K562 (cell line): ENCODE measurements at regions not wholly inside any gene's neighbourhood (a gene's known extent, or its start where the extent isn't known, plus 50 kb on each side); places are given as distances from the start of the nearest gene placed in this dataset.
A peak's percentile ranks its signal among the peaks of the same experiment; 100 is the strongest.

Source experiments
- ATAC-seq: fragments of 200-7000 bp; cut with Tn5 transposase; 3 replicates; pipeline ENCODE4 v1.9.1; 2020; ENCODE audit warnings: moderate library complexity
- BruUV-seq: library from RNA; stranded (reverse); fragments of 400-500 nt; replicated peaks from 2 replicates; lab custom pipeline; 2021; lab: Mats Ljungman, UMichigan
- CTCF ChIA-PET: fragments of 300-600 bp; formaldehyde crosslinking; extraction: SDS; loops from one replicate; lab custom pipeline; 2021; ENCODE audit warnings: low intra/inter-chr PET ratio; lab: Yijun Ruan, JAX
- POLR2A ChIA-PET: fragments of 300-600, 350-650 bp; sonication (Branson Sonifier 250); formaldehyde crosslinking; extraction: SDS; loops from one replicate; lab custom pipeline; 2021; ENCODE audit warnings: antibody characterized with exemption, inconsistent platforms; lab: Yijun Ruan, JAX
- DNase-seq, 4 experiments: peaks; one replicate each; pipeline versions ENCODE4 v3.0.0 to v3.0.0-alpha.2; 2011 to 2018; ENCODE audit warnings: low spot score in 3 of 4, mixed read lengths in 3 of 4; ENCODE audit errors: extremely low read depth in 1 of 4
- FAIRE-seq: peaks from 2 replicates; lab custom pipeline; 2011; peaks lifted over from hg19 to GRCh38; lab: Jason Lieb, UNC
- H2AFZ ChIP-seq: 2 replicates; pipeline ENCODE4 v1.6.0; 2011; ENCODE audit warnings: low read depth, low read length, control low read depth, inconsistent platforms
- H3K27ac ChIP-seq: fragments of 200-600 bp; 3 replicates; pipeline ENCODE4 v1.8.0; 2011; ENCODE audit warnings: low read depth, mild to moderate bottlenecking, control low read depth, inconsistent platforms, low read length, moderate library complexity, mixed read lengths; ENCODE audit errors: extremely low read depth
- H3K27me3 ChIP-seq, 2 experiments: fragments of 300-600 bp in 1 of 2; 2 replicates in 1 of 2; 3 replicates in 1 of 2; pipeline versions ENCODE4 v1.6.0 to v1.8.0; 2011; ENCODE audit warnings: inconsistent platforms in 2 of 2, low read length in 2 of 2, mild to moderate bottlenecking in 1 of 2, mixed read lengths in 1 of 2, moderate library complexity in 1 of 2; ENCODE audit not compliant: control insufficient read depth in 2 of 2, insufficient read depth in 2 of 2
- H3K36me3 ChIP-seq: fragments of 300-600 bp; 3 replicates; pipeline ENCODE4 v1.8.0; 2011; ENCODE audit warnings: mild to moderate bottlenecking, low read length, inconsistent platforms; ENCODE audit not compliant: control insufficient read depth, insufficient read depth
- H3K4me1 ChIP-seq, 2 experiments: fragments of 200-600 bp in 1 of 2; replicated peaks in 1 of 2; 2 replicates in 1 of 2; 3 replicates in 1 of 2; pipeline versions ENCODE4 v1.5.1 to v1.8.0; 2011; ENCODE audit warnings: inconsistent platforms in 2 of 2, low read length in 2 of 2, mild to moderate bottlenecking in 1 of 2, mixed read lengths in 1 of 2, moderate library complexity in 1 of 2; ENCODE audit not compliant: control insufficient read depth in 2 of 2, insufficient read depth in 2 of 2
- H3K4me2 ChIP-seq: 2 replicates; pipeline ENCODE4 v1.6.1; 2011; ENCODE audit warnings: low read length, control low read depth, inconsistent platforms, mixed read lengths; ENCODE audit not compliant: insufficient read depth
- H3K4me3 ChIP-seq: fragments of 200-600 bp; sonication (generic), shearing (Covaris generic); 2 replicates; pipeline ENCODE4 v1.5.1; 2016; ENCODE audit warnings: control low read depth, inconsistent platforms
- H3K79me2 ChIP-seq: fragments of 200-600 bp; 3 replicates; pipeline ENCODE4 v1.8.0; 2011; ENCODE audit warnings: low read length, inconsistent platforms; ENCODE audit not compliant: control insufficient read depth, insufficient read depth
- H3K9ac ChIP-seq, 2 experiments: 2 replicates each; pipeline versions ENCODE4 v1.6.0 to v1.6.1; 2011; ENCODE audit warnings: low read depth in 2 of 2, low read length in 2 of 2, control low read depth in 1 of 2, inconsistent platforms in 1 of 2, mild to moderate bottlenecking in 1 of 2, mixed read lengths in 1 of 2; ENCODE audit not compliant: insufficient read depth in 1 of 2
- H3K9me1 ChIP-seq: one replicate; pipeline ENCODE4 v1.6.0; 2011; ENCODE audit warnings: inconsistent platforms, mild to moderate bottlenecking, low read length, moderate library complexity; ENCODE audit not compliant: control insufficient read depth, insufficient read depth
- H3K9me3 ChIP-seq: replicated peaks from 2 replicates; pipeline ENCODE4 v1.5.1; 2011; ENCODE audit warnings: low read depth, low read length, inconsistent platforms; ENCODE audit not compliant: control insufficient read depth, insufficient read depth
- H4K20me1 ChIP-seq: replicated peaks from 2 replicates; pipeline ENCODE4 v1.6.1; 2011; ENCODE audit warnings: low read length, inconsistent platforms, mixed read lengths; ENCODE audit not compliant: control insufficient read depth, insufficient read depth
- MYNN ChIP-seq, 2 experiments: sonication (generic); formaldehyde crosslinking in 1 of 2; IDR thresholded peaks; 2 replicates each; pipeline versions ENCODE4 v1.5.0 to v1.6.1; 2016 to 2020; ENCODE audit warnings: antibody characterized with exemption in 1 of 2, missing genetic modification reagents in 1 of 2
- ZFP36 ChIP-seq: fragments of 150-350 bp; IDR thresholded peaks from 2 replicates; pipeline ENCODE4 v1.6.1; 2018; ENCODE audit warnings: low read length, low read depth; ENCODE audit not compliant: partially characterized antibody
- ZNF232 ChIP-seq: sonication (generic); formaldehyde crosslinking; IDR thresholded peaks from 2 replicates; pipeline ENCODE4 v1.8.0; 2022; ENCODE audit warnings: mild to moderate bottlenecking, missing genetic modification reagents
- ZNF408 ChIP-seq: fragments of 250-450 bp; sonication (Bioruptor Pico); IDR thresholded peaks from 2 replicates; pipeline ENCODE4 v1.4.0; 2020; ENCODE audit warnings: low read depth, mild to moderate bottlenecking, moderate library complexity
- WGBS: fragments of 100-300 bp; shearing (Covaris generic); methylation state at CpG from one replicate; pipeline ENCODE4 v1.1.6; 2016; ENCODE audit warnings: low coverage, mixed read lengths; ENCODE audit not compliant: insufficient coverage; ENCODE audit errors: missing lambda C conversion rate; 5-methylcytosine and 5-hydroxymethylcytosine counted together
- in situ Hi-C: fragments of 300-500 bp; cut with MboI; formaldehyde crosslinking; loops from 4 replicates; pipeline ENCODE4 v1.15.0; 2018; ENCODE audit warnings: inconsistent platforms, mixed read lengths
- intact Hi-C: fragments of 100-400 bp; cut with micrococcal nuclease; formaldehyde crosslinking; loops from 2 replicates; pipeline ENCODE4 v1.14.2; 2022
- TF ChIP-seq, protein P1 (sequence below): fragments of 250-450 bp; sonication (Bioruptor Pico); IDR thresholded peaks from 2 replicates; pipeline ENCODE4 v1.8.0; 2021; ENCODE audit warnings: moderate library complexity, mild to moderate bottlenecking, inconsistent platforms

DNA sequence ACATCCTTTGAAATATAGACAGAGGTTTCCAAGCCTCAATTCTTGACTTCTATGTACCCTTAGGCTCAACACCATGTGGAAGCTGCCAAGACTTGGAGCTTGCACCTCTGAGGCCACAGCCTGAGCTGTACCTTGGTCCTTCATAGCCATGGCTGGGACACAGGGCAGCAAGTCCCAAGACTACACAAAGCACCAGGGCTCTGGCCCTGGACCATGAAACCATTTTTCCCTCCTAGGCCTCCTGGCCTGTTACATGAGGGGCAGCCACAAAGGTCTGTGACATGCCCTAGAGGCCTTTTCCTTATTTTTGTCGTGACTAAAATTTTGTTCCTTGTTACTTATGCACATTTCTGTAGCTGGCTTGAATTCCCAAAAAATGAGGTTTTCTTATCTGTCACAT is 953.1 kb upstream of the ADGRL4 start:
- WGBS, result 0% methylated on average over 1 of the region's 1 CpG
- BruUV-seq, result no TSS peak

GRCh38 chr1:79955966-79956365 is 949.4 kb upstream of the ADGRL4 start:
- in situ Hi-C loops (no loop called here), intact Hi-C loops (no loop called here)
- POLR2A ChIA-PET, result no interaction called here
- TF ChIP-seq, protein P1, sequence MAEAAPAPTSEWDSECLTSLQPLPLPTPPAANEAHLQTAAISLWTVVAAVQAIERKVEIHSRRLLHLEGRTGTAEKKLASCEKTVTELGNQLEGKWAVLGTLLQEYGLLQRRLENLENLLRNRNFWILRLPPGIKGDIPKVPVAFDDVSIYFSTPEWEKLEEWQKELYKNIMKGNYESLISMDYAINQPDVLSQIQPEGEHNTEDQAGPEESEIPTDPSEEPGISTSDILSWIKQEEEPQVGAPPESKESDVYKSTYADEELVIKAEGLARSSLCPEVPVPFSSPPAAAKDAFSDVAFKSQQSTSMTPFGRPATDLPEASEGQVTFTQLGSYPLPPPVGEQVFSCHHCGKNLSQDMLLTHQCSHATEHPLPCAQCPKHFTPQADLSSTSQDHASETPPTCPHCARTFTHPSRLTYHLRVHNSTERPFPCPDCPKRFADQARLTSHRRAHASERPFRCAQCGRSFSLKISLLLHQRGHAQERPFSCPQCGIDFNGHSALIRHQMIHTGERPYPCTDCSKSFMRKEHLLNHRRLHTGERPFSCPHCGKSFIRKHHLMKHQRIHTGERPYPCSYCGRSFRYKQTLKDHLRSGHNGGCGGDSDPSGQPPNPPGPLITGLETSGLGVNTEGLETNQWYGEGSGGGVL (CRISPR knock-in tag), result no peak
- TF ChIP-seq MYNN (IDR thresholded peaks at IDR 0.05) (no peak), MYNN (CRISPR knock-in tag; IDR thresholded peaks at IDR 0.05) (no peak)
- no peaks in the 10 kb centered on the region for H4K20me1 ChIP-seq
- DNase-seq, result no peak
- no peaks in the 10 kb centered on the region for H3K4me1 ChIP-seq
- H3K27me3 ChIP-seq, result no peaks in the 10 kb centered on the region
- no peaks in the 10 kb centered on the region for H3K9me1 ChIP-seq
- BruUV-seq, result no TSS peak
- WGBS, result 0% methylated on average over 1 of the region's 1 CpG
- peaks cover 2% of the 10 kb centered on the region for H3K9me3 ChIP-seq
- no peaks in the 10 kb centered on the region for H3K36me3 ChIP-seq
- no peak overlapping the region for H2AFZ ChIP-seq
- no peak for ATAC-seq
- FAIRE-seq, result no peak
- H3K79me2 ChIP-seq, result no peaks in the 10 kb centered on the region
- H3K27ac ChIP-seq, result no peak overlapping the region
- H3K9ac ChIP-seq, result no peak overlapping the region
- H3K4me2 ChIP-seq, result no peak overlapping the region
- H3K4me3 ChIP-seq, result no peak overlapping the region
- CTCF ChIA-PET, result no interaction called here

More for the DNA sequence above, 953.1 kb upstream of the ADGRL4 start:
- H4K20me1 ChIP-seq, result no peaks in the 10 kb centered on the region
- H3K9me1 ChIP-seq, result no peaks in the 10 kb centered on the region
- no peak overlapping the region for H3K4me2 ChIP-seq
- H3K27me3 ChIP-seq, result no peaks in the 10 kb centered on the region
- no peaks in the 10 kb centered on the region for H3K36me3 ChIP-seq
- H3K4me1 ChIP-seq, result no peaks in the 10 kb centered on the region
- no peak for TF ChIP-seq ZNF232 (CRISPR knock-in tag)
- TF ChIP-seq ZNF408 (CRISPR knock-in tag), result no peak
- peak; percentile 16 for TF ChIP-seq ZFP36
- TF ChIP-seq, all 486 proteins: peak for 1
- FAIRE-seq, result no peak
- in situ Hi-C loops, result no loop called here
- ChIA-PET POLR2A (no interaction called here), CTCF (no interaction called here)
- H3K79me2 ChIP-seq, result no peaks in the 10 kb centered on the region
- no peak overlapping the region for H2AFZ ChIP-seq
- intact Hi-C loops, result no loop called here
- no peak for DNase-seq
- no peak overlapping the region for H3K27ac ChIP-seq
- no peak overlapping the region for H3K9ac ChIP-seq
- ATAC-seq, result no peak
- H3K9me3 ChIP-seq, result peaks cover 2% of the 10 kb centered on the region
- no peak overlapping the region for H3K4me3 ChIP-seq
